ENCODE measurements at regions not wholly inside any gene's neighbourhood (a gene's known extent, or its start where the extent isn't known, plus 50 kb on each side); places are given as distances from the start of the nearest gene placed in this dataset.
"Not testable (repeated sequence)": the region's sequence is repeated elsewhere in the genome, so short reads cannot be mapped to it uniquely, and the experiment has no call there.

- not testable (repeated sequence) for TF ChIP-seq POLR2AphosphoS5 (IDR thresholded peaks at IDR 0.05; ENCODE audit: low read depth, low read length); POLR2A (IDR thresholded peaks at IDR 0.05; ENCODE audit: control extremely low read depth in 1 of 2, low read depth in 2 of 2, low read length in 2 of 2); RFX5 (IDR thresholded peaks at IDR 0.05; ENCODE audit: borderline replicate concordance, low read depth, low read length); CTCF (IDR thresholded peaks at IDR 0.05; ENCODE audit: control extremely low read depth in 1 of 3, insufficient read depth in 1 of 3, low read depth in 1 of 3, low read length in 3 of 3); JUN (IDR thresholded peaks at IDR 0.05; ENCODE audit: low read depth, low read length); TAF1 (IDR thresholded peaks at IDR 0.05; ENCODE audit: low read depth, low read length)
Measured at GRCh38 chrY:7527568-7527967, 616.0 kb upstream of the AMELY start.

Measured in H1 (cell line).